Osteocyte (in vitro differentiated cells): ENCODE measurements at regions not wholly inside any gene's neighbourhood (a gene's known extent, or its start where the extent isn't known, plus 50 kb on each side); places are given as distances from the start of the nearest gene placed in this dataset.

Experiments
- DNase-seq: peaks from one replicate; pipeline ENCODE4 v3.0.0; 2021; ENCODE audit warnings: mixed read lengths; ENCODE audit not compliant: unreplicated experiment; ENCODE audit errors: extremely low spot score
- H3K27ac Mint-ChIP-seq: one replicate; pipeline ENCODE4 v1.8.0; 2021; ENCODE audit warnings: mild to moderate bottlenecking, mixed read lengths; ENCODE audit not compliant: unreplicated experiment
- H3K27me3 Mint-ChIP-seq: one replicate; pipeline ENCODE4 v1.8.0; 2021; ENCODE audit warnings: mixed read lengths; ENCODE audit not compliant: unreplicated experiment
- H3K36me3 Mint-ChIP-seq: one replicate; pipeline ENCODE4 v1.8.0; 2021; ENCODE audit warnings: mixed read lengths; ENCODE audit not compliant: unreplicated experiment
- H3K4me1 Mint-ChIP-seq: one replicate; pipeline ENCODE4 v1.8.0; 2021; ENCODE audit warnings: mixed read lengths; ENCODE audit not compliant: unreplicated experiment
- H3K4me3 Mint-ChIP-seq: one replicate; pipeline ENCODE4 v1.8.0; 2021; ENCODE audit warnings: mild to moderate bottlenecking, moderate library complexity, mixed read lengths; ENCODE audit not compliant: unreplicated experiment
- H3K9me3 Mint-ChIP-seq: one replicate; pipeline ENCODE4 v1.8.0; 2021; ENCODE audit warnings: mixed read lengths; ENCODE audit not compliant: unreplicated experiment
- CTCF ChIP-seq: fragments of 200-600 bp; sonication (generic); IDR thresholded peaks from 2 replicates; pipeline ENCODE4 v1.5.0; 2021; ENCODE audit warnings: antibody characterized with exemption, mild to moderate bottlenecking, moderate library complexity

GRCh38 chr2:10238991-10239485 is 63.7 kb upstream of the HPCAL1 start:
- TF ChIP-seq CTCF = no peak
- Mint-ChIP-seq H3K27me3 (no peaks in the 10 kb centered on the region), H3K27ac (no peak overlapping the region), H3K4me1 (peaks cover 9% of the 10 kb centered on the region), H3K9me3 (no peaks in the 10 kb centered on the region), H3K36me3 (no peaks in the 10 kb centered on the region), H3K4me3 (no peak overlapping the region)
- DNase-seq = no peak

GRCh38 chr2:10239561-10239967 is 63.1 kb upstream of the HPCAL1 start:
- Mint-ChIP-seq H3K4me1 (peaks cover 9% of the 10 kb centered on the region), H3K36me3 (no peaks in the 10 kb centered on the region), H3K27me3 (no peaks in the 10 kb centered on the region), H3K9me3 (no peaks in the 10 kb centered on the region), H3K4me3 (no peak overlapping the region), H3K27ac (no peak overlapping the region)
- no peak for TF ChIP-seq CTCF
- DNase-seq = no peak

GRCh38 chr2:10240161-10240681 is 62.5 kb upstream of the HPCAL1 start:
- H3K4me3 Mint-ChIP-seq = no peak overlapping the region
- TF ChIP-seq CTCF = no peak
- no peak for DNase-seq
- no peaks in the 10 kb centered on the region for H3K9me3 Mint-ChIP-seq
- H3K36me3 Mint-ChIP-seq = no peaks in the 10 kb centered on the region
- no peak overlapping the region for H3K27ac Mint-ChIP-seq
- peaks cover 9% of the 10 kb centered on the region for H3K4me1 Mint-ChIP-seq
- H3K27me3 Mint-ChIP-seq = no peaks in the 10 kb centered on the region

- no peaks in the 10 kb centered on the region for H3K27me3 Mint-ChIP-seq
- H3K4me1 Mint-ChIP-seq = peaks cover 9% of the 10 kb centered on the region
- H3K4me3 Mint-ChIP-seq = no peak overlapping the region
- H3K9me3 Mint-ChIP-seq = no peaks in the 10 kb centered on the region
- H3K36me3 Mint-ChIP-seq = no peaks in the 10 kb centered on the region
- H3K27ac Mint-ChIP-seq = no peak overlapping the region
- DNase-seq = no peak
- no peak for TF ChIP-seq CTCF
Measured at GRCh38 chr2:10240911-10241610, 61.6 kb upstream of the HPCAL1 start.

GRCh38 chr2:10241641-10242430 is 60.9 kb upstream of the HPCAL1 start:
- Mint-ChIP-seq H3K9me3 (no peaks in the 10 kb centered on the region), H3K36me3 (no peaks in the 10 kb centered on the region), H3K4me1 (peaks cover 9% of the 10 kb centered on the region), H3K27me3 (no peaks in the 10 kb centered on the region), H3K27ac (no peak overlapping the region), H3K4me3 (no peak overlapping the region)
- no peak for TF ChIP-seq CTCF
- no peak for DNase-seq
